ENCODE measurements at regions not wholly inside any gene's neighbourhood (a gene's known extent, or its start where the extent isn't known, plus 50 kb on each side); places are given as distances from the start of the nearest gene placed in this dataset.
"Not testable (repeated sequence)": the region's sequence is repeated elsewhere in the genome, so short reads cannot be mapped to it uniquely, and the experiment has no call there.

DNA sequence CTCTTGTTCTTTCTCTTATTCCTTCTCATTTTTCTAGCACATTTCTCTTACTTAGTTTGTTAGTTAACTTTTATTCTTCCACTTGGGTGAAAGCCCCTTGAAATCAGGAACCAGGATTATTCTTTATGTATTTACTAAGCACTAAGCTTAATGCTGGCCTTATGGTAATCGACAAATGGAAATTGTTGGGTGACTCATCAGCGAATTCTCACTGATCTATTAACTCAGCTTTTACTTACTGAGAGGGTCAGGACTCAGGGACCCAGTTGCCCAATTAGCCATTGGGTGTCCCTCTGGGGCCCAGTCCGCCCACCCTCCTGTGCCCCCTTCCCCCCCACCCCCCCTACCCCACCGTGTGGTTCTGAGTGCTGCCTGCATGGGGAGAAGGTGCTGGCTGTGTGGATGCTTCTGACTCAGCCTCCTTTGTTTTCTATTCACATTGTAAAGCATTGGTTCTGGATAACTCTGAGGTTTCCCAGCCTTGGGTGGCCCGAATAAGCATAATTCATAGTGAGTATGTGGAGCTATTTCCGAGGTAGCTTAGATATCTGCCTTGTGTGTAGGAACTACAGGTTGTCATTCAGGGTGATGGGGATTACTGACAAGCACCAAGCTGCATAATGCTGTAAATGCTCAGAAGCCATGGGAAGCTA lies 240.9 kb downstream of the FGF9 start:
- no peaks in the 10 kb centered on the region for H3K36me3 Mint-ChIP-seq (ENCODE audit: low read depth)
- no peak overlapping the region for H3K4me3 Mint-ChIP-seq (ENCODE audit: unreplicated experiment)
- no peaks in the 10 kb centered on the region for H3K27me3 Mint-ChIP-seq (ENCODE audit: low read depth)
- no peak overlapping the region for H3K27ac Mint-ChIP-seq (ENCODE audit: unreplicated experiment)
- H3K9me3 Mint-ChIP-seq (ENCODE audit: low read depth): no peaks in the 10 kb centered on the region
- TF ChIP-seq, protein P1, sequence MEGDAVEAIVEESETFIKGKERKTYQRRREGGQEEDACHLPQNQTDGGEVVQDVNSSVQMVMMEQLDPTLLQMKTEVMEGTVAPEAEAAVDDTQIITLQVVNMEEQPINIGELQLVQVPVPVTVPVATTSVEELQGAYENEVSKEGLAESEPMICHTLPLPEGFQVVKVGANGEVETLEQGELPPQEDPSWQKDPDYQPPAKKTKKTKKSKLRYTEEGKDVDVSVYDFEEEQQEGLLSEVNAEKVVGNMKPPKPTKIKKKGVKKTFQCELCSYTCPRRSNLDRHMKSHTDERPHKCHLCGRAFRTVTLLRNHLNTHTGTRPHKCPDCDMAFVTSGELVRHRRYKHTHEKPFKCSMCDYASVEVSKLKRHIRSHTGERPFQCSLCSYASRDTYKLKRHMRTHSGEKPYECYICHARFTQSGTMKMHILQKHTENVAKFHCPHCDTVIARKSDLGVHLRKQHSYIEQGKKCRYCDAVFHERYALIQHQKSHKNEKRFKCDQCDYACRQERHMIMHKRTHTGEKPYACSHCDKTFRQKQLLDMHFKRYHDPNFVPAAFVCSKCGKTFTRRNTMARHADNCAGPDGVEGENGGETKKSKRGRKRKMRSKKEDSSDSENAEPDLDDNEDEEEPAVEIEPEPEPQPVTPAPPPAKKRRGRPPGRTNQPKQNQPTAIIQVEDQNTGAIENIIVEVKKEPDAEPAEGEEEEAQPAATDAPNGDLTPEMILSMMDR (IDR thresholded peaks at IDR 0.05): no peak
- DNase-seq (ENCODE audit: low spot score): no peak
- no peaks in the 10 kb centered on the region for H3K4me1 Mint-ChIP-seq (ENCODE audit: low read depth)

DNA sequence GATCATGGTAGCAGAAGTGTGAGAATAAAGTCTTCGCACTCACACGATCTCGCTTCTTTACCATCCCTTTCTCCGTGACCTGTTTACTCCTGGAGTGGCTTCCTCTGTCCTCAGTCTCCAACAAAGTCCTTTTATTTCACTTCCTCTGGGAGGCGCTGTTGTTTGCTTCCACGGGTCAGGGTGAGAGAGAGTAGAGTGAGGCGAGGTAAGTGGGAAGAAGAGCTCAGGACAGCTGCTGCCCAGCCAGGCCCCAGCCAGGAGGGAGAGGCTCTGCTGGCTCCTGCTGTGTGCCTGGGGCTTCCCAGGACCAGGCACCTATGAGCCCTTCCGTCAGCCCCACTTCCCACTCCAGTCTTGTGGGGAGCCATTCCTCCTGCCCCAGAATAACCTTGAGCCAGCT lies 242.1 kb downstream of the FGF9 start:
- Mint-ChIP-seq H3K36me3 (ENCODE audit: low read depth) (no peaks in the 10 kb centered on the region), H3K9me3 (ENCODE audit: low read depth) (no peaks in the 10 kb centered on the region), H3K27me3 (ENCODE audit: low read depth) (no peaks in the 10 kb centered on the region), H3K4me1 (ENCODE audit: low read depth) (no peaks in the 10 kb centered on the region), H3K27ac (ENCODE audit: unreplicated experiment) (no peak overlapping the region), H3K4me3 (ENCODE audit: unreplicated experiment) (no peak overlapping the region)
- TF ChIP-seq, protein P1 (IDR thresholded peaks at IDR 0.05): peak; percentile 47
- no peak for DNase-seq (ENCODE audit: low spot score)

DNA sequence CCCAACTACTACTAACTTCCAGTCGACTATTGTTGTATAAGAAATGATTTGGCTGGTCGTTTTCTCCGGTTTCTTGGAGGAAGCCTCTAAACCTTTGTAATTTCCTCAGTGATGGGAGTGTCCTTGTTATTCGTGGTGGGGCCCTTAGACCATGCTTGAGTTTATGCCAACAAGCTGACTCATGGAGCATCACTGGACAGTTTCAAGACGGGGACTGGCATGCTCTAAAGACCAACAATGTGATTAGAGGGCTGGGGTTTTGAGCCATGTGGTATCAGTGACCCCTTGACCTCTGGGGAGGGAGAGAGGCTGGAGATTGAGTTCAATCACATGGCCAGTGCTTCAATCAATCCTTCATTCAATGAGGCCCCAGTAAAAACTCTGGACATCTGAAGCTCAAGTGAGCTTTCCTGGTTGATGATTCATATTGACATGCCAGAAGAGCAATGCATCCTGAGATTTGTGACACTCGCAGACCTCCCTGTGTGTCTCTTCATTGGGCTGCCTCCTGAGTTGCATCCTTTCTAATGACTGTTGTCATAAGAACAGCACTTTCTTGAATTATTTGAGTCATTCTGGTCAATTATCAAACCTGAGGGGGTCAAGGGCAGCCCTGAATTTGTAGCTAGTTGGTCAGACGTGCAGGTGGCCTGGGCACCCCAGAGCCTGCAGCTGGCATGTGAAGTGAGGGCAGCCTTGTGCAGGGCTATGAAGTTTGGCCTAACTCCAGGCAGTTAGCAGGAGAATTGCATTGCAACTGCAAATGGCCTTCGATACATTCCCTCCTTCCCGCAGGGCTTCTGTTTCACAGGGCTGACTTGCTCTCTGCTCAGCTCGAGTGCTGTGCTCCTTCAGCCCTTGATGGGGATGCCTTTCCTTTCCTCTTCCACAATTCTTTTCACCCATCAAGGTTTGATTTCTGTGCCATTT lies 246.5 kb downstream of the FGF9 start:
- peaks cover 6% of the 10 kb centered on the region for H3K4me1 Mint-ChIP-seq (ENCODE audit: low read depth)

GRCh38 chr13:21920802-21921201 lies 249.9 kb downstream of the FGF9 start:
- H3K27me3 Mint-ChIP-seq (ENCODE audit: low read depth); DNase-seq (ENCODE audit: low spot score); H3K4me1 Mint-ChIP-seq (ENCODE audit: low read depth); H3K4me3 Mint-ChIP-seq (ENCODE audit: unreplicated experiment); H3K9me3 Mint-ChIP-seq (ENCODE audit: low read depth); H3K36me3 Mint-ChIP-seq (ENCODE audit: low read depth); H3K27ac Mint-ChIP-seq (ENCODE audit: unreplicated experiment): not testable (repeated sequence)

More for the DNA sequence above, 246.5 kb downstream of the FGF9 start:
- Mint-ChIP-seq H3K4me3 (ENCODE audit: unreplicated experiment) (no peak overlapping the region), H3K27me3 (ENCODE audit: low read depth) (no peaks in the 10 kb centered on the region), H3K27ac (ENCODE audit: unreplicated experiment) (no peak overlapping the region), H3K36me3 (ENCODE audit: low read depth) (no peaks in the 10 kb centered on the region), H3K9me3 (ENCODE audit: low read depth) (no peaks in the 10 kb centered on the region)
- no peak for DNase-seq (ENCODE audit: low spot score)
- TF ChIP-seq, protein P1 (IDR thresholded peaks at IDR 0.05): no peak

DNA sequence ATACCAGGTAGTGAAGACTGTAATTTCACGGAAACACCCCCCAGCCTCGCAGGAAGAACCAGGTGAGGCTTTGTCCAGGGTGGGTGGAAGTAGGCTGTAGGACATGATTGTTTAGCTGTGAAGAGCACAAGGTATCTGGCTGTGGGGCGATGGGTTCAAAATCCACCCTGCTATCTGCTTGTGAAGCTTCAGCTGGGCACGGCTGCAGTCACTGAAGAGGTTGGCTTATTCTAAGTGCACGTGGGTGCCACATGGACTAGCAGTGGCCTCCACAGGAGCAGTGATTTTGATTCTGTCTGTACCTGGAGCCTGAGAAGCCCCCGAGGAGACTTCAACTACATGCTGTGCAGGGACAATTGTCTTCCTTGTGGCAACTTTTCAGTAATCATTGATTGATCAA lies 254.1 kb downstream of the FGF9 start:
- Mint-ChIP-seq H3K27me3 (ENCODE audit: low read depth) (peaks cover 3% of the 10 kb centered on the region), H3K27ac (ENCODE audit: unreplicated experiment) (no peak overlapping the region), H3K9me3 (ENCODE audit: low read depth) (no peaks in the 10 kb centered on the region), H3K4me1 (ENCODE audit: low read depth) (peaks cover 9% of the 10 kb centered on the region), H3K36me3 (ENCODE audit: low read depth) (no peaks in the 10 kb centered on the region), H3K4me3 (ENCODE audit: unreplicated experiment) (no peak overlapping the region)
- DNase-seq (ENCODE audit: low spot score): no peak
- TF ChIP-seq, protein P1 (IDR thresholded peaks at IDR 0.05): no peak
